SW480 (cell line): ENCODE measurements at regions not wholly inside any gene's neighbourhood (a gene's known extent, or its start where the extent isn't known, plus 50 kb on each side); places are given as distances from the start of the nearest gene placed in this dataset.
"Not testable (repeated sequence)": the region's sequence is repeated elsewhere in the genome, so short reads cannot be mapped to it uniquely, and the experiment has no call there.

Experiments
- DNase-seq: peaks from one replicate; pipeline ENCODE4 v3.0.0-alpha.2; 2016; ENCODE audit warnings: low spot score

DNA sequence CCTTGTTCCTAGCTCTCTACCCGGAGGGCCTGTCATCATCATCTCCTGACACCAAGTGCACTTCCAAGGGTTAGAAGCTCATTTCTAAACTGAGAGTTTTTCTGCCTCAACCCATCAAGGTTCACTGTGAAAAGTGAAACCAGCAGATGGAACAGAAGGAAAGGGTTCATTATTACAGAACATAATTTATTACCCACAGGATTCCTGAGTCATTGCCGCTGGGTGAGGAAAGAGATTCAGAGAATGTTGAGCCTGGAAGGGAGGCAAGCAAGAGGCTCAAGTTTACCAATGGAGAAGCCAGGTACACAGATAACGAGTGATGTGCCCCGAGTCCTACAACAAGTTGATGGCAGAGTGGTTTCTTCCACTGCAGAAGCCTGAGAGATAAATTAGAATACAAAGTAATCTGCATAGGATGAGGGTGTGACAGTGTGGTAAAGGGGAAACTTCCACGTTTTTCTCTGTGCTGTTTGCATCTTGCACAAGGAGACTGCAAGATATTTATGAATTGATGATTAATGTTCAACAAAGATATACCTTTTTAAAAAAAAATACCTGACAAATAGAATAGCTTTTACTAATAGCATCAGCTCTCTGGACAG, 80.5 kb upstream of the SETMAR start:
- no peak for DNase-seq

DNA sequence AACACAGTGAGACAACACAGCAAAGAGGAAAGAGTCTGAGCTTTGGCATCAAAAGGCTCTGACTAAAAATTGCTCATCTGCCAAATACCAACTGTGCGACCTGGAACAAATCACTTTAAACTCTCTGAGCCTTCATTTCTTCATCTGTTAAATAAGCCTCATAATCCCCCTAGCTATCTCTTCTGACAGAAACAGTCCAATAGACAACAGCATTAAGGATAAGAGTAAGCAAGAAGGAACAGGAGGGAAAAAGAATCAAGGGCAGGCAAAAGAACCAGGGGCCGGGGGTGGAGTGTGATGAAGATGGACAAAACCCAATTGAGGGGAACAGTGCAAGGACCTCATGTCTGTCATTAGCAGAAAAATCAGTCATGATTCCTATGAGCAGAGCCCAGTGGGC, 79.4 kb upstream of the SETMAR start:
- no peak for DNase-seq

DNA sequence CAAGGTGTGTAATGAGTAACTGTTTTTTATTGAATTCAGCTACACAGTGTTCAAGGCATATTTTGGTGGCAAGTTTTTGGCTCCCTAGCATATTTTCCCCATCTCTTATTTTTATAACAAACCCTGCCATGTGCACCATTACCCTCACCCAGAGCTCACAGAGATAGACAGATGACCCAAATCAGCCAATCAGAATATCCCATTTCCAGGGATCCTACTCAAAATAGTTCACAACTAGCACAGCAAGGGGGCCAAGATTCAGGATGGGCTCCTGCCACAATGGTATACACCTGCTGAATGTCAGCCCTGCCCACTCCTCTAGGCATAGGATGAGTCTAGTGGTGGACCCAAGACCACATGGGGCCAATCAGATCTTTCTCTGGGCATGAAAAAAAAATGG, 78.8 kb upstream of the SETMAR start:
- DNase-seq, result no peak

DNA sequence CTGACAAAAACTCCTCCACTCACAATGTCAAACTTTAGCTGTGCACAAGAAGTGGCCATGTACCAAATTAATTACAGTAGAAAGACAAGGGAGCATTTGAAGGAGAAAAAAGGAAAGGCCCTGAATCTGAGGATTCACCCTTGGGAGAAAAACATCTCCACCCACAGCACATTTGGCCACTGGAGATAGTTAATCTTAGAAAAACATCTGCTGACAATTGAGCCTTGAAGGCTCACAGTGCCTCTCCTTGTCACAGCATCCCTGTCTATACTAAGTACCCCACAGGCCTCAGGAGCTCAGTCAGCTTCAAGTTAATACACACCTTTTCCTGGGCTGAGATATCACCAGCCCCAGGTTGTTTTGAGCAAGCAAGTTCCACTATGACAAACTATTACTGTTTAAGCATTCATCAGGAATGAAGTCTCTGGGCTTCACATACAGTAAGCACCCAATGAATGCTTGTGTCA, 78.1 kb upstream of the SETMAR start:
- no peak for DNase-seq

DNA sequence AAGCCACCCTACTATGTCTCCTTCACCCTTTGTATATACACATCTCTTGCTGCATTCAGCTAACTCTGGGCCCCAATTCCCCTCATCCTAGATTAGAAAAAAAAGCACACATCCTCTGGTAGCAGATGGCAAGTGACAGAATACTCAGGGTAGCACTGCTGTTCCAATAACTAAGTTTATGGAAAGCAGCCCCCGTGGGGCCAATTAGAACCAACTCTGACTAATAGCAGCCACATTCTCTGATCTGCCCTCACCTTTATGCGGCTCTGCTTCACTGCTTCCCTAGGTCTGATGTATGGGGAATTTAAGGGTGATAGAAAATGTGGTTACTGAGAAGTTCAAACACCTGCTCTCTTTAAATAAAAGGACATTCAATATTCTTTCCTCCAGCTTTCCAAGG, 74.9 kb upstream of the SETMAR start:
- DNase-seq, result no peak

DNA sequence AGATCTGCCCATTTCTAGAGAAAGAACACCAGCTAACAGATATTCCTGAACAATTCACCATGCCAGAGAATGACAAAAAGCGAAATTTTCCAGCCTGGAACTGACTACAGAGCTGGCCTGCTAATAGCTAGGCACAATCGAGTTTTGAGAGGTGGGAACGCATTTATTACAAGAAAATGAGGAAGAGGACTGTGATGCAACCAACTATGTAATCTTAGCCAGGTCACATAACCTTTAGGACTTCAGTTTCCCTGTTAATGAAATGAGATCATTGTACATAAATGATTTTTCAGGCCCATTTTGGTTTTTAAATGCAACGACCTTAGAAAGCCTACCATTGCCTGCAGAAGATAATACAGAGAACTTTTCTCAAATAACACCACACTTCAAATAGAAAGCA, 72.1 kb upstream of the SETMAR start:
- no peak for DNase-seq

DNA sequence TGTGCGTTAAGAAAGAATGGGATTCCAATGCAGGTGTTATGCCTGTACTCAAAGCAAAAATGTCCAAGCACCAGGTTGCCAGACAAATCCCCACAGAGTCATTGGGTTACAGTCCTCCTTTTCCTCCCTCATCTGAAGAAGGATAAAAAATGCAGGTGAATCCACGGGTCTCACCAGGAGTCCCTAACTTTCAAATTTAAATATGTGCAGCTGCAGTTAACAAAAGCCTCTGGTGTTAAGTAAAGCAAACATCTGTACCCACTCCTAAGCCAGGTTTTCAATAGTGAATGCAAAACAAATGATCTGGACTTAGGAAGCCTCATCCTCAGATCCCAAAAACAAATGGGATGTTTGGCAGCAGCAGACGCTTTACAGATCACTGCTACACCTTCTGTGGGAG, 70.4 kb upstream of the SETMAR start:
- no peak for DNase-seq

DNA sequence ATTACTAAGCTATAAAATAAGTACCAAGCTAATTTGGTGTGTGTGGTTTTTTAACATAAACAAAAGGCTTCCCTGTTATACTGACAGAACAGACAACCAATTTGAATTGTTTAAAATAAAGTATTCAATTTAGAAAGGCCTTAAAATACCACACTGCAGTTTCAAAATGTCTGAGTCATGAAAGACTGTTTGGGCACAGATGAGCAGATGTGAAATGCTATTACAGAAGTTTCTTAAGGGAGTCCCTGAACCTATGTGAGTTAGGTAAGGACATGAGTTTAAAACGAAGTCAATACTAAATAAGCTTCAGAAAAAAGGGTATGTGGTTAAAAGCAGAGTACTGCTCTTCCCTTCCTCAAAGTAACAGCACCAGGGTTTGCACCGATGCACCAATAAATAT, 69.7 kb upstream of the SETMAR start:
- DNase-seq, result no peak

DNA sequence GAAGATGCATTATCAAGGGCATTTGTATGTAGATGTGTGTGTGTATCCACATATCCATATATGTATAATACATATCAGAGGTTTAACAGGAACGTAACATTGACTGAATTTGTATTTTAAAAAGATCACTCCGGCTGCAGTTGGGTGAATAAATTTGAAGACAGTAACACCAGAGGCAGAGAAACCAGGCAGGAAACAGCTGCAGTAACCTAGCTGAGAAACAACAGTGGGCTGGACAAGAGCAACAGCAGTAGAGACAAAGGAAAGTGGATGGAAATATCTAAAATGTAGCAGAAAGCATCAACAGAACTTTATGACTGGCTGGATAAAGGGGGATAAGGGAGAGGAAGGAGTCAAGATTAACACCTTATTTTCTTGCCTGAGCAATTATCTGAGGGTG, 68.3 kb upstream of the SETMAR start:
- DNase-seq, result no peak

DNA sequence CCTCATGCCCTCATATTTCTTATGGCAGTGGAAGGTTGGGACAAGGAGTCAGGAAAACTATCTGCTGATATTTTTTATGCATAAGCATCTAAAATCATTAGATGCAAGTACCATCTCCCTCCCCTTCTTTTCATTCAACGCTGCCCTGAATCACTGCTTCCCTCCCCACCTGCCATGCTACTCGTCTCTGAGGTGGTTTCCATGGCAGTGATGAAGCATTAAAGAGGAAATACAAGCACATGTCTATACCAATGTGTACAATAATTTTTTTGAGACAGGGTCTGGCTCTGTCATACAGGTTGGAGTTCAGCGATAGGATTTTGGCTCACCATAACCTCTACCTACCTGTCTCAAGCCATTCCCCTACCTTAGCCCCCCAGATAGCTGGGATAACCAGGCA, 67.5 kb upstream of the SETMAR start:
- no peak for DNase-seq

DNA sequence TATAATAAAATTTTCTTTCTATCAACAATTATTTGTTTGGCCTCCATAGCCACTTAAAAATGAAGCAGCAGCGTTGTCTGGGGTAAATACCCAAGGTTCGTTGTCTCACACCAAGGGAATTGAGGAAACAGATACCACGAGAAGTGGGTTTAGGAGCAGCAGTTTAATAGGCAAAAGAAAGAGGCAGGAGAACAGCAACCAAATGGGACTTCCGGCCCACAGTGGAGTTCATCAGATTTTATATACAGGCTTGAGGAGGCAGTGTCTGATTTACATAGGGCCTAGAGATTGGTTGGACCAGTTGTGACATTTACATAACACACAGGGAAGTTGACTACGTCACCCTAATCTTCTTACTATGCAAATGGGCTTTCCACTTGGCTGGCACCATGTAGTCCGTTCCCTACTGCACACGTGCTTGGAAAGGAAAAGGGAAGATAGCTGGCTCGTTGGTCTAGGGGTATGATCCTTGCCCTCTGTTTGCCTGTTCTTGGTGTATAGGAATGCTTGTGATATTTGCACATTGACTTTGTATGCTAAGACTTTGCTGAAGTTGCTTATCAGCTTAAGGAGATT, 61.5 kb upstream of the SETMAR start:
- DNase-seq, result no peak

DNA sequence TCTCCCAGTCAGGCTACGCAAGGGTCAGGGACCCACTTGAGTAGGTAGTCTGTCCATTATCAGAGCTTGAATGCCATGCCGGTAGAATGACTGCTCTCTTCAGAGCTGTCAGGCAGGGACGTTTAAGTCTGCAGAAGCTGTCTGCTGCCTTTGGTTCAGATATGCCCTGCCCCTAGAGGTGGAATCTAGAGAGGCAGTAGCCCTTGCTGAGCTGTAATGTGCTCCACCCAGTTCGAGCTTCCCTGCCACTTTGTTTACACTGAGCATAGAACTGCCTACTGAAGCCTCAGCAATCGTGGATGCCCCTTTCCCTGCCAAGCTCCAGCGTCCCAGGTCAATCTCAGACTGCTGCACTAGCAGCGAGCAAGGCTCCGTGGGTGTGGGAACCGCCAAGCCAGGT, 57.5 kb upstream of the SETMAR start:
- DNase-seq, result no peak

DNA sequence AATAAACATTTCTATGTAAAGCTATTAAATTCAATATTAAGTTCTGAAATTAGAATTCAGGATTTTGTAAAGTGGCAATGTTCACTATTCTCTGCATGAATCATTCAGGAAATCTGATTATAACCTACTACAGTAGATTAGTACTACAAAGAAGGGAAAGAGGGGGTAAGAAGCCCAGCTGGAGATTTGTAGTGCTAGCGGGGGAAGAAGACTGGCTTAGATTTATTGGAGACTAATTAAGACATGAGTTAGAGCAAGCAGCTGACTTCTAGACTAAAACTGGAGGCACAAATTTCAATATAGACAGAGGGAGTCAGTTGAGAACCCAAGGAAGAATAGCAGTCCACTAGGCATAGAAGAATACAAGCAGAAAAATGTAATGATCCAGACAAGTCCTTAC, 55.8 kb upstream of the SETMAR start:
- DNase-seq, result no peak

DNA sequence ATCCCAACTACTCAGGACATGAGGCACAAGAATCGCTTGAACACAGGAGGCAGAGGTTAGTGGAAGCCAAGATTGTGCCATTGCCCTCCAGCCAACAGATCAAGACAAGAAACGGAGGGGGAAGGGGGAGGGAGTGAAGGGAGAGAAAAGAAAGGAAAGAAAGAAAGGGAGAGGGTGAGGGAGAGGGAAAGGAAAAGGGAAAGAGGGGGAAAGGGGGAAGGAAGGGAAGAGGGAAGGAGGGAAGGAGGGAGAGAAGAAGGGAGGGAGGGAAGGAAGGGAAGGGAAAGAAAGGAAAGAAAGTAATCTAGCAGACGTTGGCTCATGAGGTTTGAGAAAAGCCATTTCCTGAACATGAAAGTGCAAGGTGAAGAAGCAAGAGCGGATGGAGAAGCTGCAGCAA, 53.1 kb upstream of the SETMAR start:
- no peak for DNase-seq

DNA sequence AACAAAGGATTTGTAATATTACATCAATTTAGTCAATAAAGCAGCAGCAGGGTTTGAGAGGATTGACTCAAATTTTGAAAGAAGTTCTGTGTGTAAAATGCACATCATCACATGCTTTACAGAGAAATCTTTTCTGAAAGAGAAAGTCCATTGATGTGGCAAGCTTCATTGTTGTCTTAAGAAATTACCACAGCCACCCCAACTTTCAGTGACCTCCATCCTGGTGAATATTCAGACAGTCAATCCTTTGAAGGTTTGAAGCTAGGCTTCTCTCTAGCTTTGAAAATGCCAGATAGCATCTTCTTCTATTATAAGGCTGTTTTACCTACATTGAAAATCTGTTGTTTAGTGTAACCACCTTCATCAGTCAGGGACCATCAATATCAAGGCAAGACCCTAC, 51.8 kb upstream of the SETMAR start:
- DNase-seq, result no peak

DNA sequence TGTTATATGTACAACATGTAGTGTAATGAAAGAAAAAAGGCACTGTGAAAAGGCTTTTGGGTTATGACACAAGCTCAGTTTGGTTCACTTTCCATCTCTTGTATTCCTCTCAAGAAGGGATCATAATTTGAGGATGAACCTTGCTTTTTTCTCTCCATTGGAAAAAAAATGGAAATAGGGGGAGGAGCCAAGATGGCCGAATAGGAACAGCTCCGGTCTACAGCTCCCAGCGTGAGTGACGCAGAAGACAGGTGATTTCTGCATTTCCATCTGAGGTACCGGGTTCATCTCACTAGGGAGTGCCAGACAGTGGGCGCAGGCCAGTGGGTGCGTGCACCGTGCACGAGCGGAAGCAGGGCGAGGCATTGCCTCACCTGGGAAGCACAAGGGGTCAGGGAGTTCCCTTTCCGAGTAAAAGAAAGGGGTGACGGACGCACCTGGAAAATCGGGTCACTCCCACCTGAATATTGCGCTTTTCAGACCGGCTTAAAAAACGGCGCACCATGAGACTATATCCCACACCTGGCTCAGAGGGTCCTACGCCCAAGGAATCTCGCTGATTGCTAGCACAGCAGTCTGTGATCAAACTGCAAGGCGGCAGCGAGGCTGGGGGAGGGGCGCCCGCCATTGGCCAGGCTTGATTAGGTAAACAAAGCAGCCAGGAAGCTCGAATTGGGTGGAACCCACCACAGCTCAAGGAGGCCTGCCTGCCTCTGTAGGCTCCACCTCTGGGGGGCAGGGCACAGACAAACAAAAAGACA, 49.9 kb upstream of the SETMAR start:
- DNase-seq, result not testable (repeated sequence)
